ENCODE measurements at regions not wholly inside any gene's neighbourhood (a gene's known extent, or its start where the extent isn't known, plus 50 kb on each side); places are given as distances from the start of the nearest gene placed in this dataset.

DNA sequence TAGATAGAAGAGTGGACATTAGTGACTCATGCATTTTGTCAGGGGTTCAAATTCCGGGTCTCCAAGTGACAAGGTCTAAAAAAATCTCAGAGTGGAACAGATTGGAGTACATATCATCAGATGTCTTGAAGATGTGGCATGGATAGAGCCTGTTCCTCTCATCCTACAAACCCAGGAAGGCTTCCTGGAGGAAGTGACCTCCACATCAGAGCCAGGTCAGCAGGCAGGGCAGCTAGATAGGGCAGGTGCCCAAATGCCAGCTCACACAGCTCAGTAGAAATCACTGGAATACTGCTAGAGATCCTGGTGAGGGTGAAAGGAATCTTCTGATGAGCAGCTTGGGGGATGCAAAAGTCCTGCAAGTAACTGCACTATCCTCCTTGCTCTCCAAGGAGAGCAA lies 196.6 kb upstream of the SDK2 start:
- TF ChIP-seq, protein P1, sequence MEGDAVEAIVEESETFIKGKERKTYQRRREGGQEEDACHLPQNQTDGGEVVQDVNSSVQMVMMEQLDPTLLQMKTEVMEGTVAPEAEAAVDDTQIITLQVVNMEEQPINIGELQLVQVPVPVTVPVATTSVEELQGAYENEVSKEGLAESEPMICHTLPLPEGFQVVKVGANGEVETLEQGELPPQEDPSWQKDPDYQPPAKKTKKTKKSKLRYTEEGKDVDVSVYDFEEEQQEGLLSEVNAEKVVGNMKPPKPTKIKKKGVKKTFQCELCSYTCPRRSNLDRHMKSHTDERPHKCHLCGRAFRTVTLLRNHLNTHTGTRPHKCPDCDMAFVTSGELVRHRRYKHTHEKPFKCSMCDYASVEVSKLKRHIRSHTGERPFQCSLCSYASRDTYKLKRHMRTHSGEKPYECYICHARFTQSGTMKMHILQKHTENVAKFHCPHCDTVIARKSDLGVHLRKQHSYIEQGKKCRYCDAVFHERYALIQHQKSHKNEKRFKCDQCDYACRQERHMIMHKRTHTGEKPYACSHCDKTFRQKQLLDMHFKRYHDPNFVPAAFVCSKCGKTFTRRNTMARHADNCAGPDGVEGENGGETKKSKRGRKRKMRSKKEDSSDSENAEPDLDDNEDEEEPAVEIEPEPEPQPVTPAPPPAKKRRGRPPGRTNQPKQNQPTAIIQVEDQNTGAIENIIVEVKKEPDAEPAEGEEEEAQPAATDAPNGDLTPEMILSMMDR (IDR thresholded peaks at IDR 0.05), result no peak
- no peak for TF ChIP-seq POLR2A (IDR thresholded peaks at IDR 0.05)
